ENCODE measurements at regions not wholly inside any gene's neighbourhood (a gene's known extent, or its start where the extent isn't known, plus 50 kb on each side); places are given as distances from the start of the nearest gene placed in this dataset.

DNA sequence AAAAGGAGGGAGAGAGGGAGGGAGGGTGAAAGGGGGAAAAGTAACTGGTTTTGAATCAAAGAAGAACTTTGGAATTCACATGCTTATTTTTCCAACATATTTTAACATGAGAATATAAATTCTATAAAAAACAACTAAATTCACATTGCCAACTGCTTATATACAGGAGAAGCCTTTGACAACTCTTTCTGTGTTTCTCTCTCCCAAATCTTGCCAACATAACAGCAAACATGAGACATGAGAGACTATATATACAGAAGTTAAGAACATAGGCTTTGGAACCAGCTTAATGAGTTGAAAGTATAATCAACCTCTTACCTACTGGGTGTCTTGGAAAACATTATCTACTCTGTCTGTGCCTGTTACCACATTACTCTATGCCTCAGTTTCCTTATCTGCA, 493.3 kb downstream of the RFC3 start:
- no peaks in the 10 kb centered on the region for H3K36me3 Mint-ChIP-seq
- H2AFZ ChIP-seq (ENCODE audit: insufficient read depth, low read depth, low read length, poor library complexity, severe bottlenecking) = no peak overlapping the region
- H3K27me3 Mint-ChIP-seq (ENCODE audit: low read depth in 3 of 3) = peaks cover 0 to 1% (median 0%) of the 10 kb centered on the region in 3 donors
- no peak overlapping the region for H3K27ac ChIP-seq (ENCODE audit: low read depth in 1 of 2, low read length in 2 of 2)
- H3K4me3 Mint-ChIP-seq = no peak overlapping the region
- no peaks in the 10 kb centered on the region for H3K36me3 ChIP-seq (replicated peaks in 1 of 2; ENCODE audit: control insufficient read depth in 1 of 2, insufficient read depth in 2 of 2, low read length in 2 of 2)
- H3K79me2 ChIP-seq (ENCODE audit: insufficient read depth, low read length) = no peaks in the 10 kb centered on the region
- H3K9me3 Mint-ChIP-seq = peaks cover 0 to 9% (median 3%) of the 10 kb centered on the region in 7 donors
- H4K20me1 ChIP-seq (ENCODE audit: insufficient read depth, low read length) = no peaks in the 10 kb centered on the region
- H3K4me3 ChIP-seq (replicated peaks in 1 of 3; ENCODE audit: low read depth in 2 of 3, low read length in 3 of 3) = no peak overlapping the region
- no peaks in the 10 kb centered on the region for H3K27me3 ChIP-seq (ENCODE audit: control insufficient read depth in 2 of 2, insufficient read depth in 2 of 2, low read length in 2 of 2)
- no peaks in the 10 kb centered on the region for H3K4me1 ChIP-seq (ENCODE audit: control insufficient read depth in 1 of 2, insufficient read depth in 2 of 2, low read length in 2 of 2)
- no peak overlapping the region for H3K9ac ChIP-seq (ENCODE audit: insufficient read depth, low read length, poor library complexity, severe bottlenecking)
- intact Hi-C loops (cut with micrococcal nuclease) = no loop called here
- TF ChIP-seq, protein P1, sequence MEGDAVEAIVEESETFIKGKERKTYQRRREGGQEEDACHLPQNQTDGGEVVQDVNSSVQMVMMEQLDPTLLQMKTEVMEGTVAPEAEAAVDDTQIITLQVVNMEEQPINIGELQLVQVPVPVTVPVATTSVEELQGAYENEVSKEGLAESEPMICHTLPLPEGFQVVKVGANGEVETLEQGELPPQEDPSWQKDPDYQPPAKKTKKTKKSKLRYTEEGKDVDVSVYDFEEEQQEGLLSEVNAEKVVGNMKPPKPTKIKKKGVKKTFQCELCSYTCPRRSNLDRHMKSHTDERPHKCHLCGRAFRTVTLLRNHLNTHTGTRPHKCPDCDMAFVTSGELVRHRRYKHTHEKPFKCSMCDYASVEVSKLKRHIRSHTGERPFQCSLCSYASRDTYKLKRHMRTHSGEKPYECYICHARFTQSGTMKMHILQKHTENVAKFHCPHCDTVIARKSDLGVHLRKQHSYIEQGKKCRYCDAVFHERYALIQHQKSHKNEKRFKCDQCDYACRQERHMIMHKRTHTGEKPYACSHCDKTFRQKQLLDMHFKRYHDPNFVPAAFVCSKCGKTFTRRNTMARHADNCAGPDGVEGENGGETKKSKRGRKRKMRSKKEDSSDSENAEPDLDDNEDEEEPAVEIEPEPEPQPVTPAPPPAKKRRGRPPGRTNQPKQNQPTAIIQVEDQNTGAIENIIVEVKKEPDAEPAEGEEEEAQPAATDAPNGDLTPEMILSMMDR (IDR thresholded peaks at IDR 0.05) = no peak
- H3K9me3 ChIP-seq (replicated peaks in 1 of 2; ENCODE audit: control insufficient read depth in 1 of 2, insufficient read depth in 1 of 2, low read length in 2 of 2) = no peaks in the 10 kb centered on the region
- no peaks in the 10 kb centered on the region for H3K4me1 Mint-ChIP-seq
- no peak overlapping the region for H3K4me2 ChIP-seq (replicated peaks; ENCODE audit: extremely low read depth, low read length, poor library complexity, severe bottlenecking)
- DNase-seq = no peak
- no peak overlapping the region for H3K27ac Mint-ChIP-seq

DNA sequence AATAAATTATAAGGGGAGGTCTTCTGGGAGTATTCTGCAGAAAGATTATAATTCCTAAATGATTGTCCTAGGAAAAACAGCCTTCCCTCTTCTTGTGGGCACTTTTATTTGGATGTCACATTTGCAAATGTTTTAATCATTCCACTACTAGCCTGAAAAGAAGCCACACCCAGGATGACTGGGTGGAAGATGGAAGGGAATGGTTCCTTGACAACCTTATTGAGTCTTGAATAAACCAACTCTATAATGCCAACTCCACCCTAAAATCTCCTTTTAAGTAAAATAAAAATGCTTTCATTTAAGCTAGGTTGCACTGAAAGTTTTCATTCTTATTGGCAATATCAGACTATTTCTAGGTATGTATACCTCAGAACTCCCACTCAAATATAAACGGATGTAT, 494.6 kb downstream of the RFC3 start:
- Mint-ChIP-seq H3K36me3 (no peaks in the 10 kb centered on the region), H3K4me3 (no peak overlapping the region), H3K4me1 (no peaks in the 10 kb centered on the region), H3K27me3 (ENCODE audit: low read depth in 3 of 3) (no peaks in the 10 kb centered on the region), H3K27ac (no peak overlapping the region), H3K9me3 (peaks cover 0 to 9% (median 3%) of the 10 kb centered on the region in 7 donors)
- Histone ChIP-seq H3K4me1 (ENCODE audit: control insufficient read depth in 1 of 2, insufficient read depth in 2 of 2, low read length in 2 of 2) (no peaks in the 10 kb centered on the region), H3K4me3 (replicated peaks in 1 of 3; ENCODE audit: low read depth in 2 of 3, low read length in 3 of 3) (no peak overlapping the region), H3K36me3 (replicated peaks in 1 of 2; ENCODE audit: control insufficient read depth in 1 of 2, insufficient read depth in 2 of 2, low read length in 2 of 2) (no peaks in the 10 kb centered on the region), H3K9me3 (replicated peaks in 1 of 2; ENCODE audit: control insufficient read depth in 1 of 2, insufficient read depth in 1 of 2, low read length in 2 of 2) (no peaks in the 10 kb centered on the region), H4K20me1 (ENCODE audit: insufficient read depth, low read length) (no peaks in the 10 kb centered on the region), H3K27ac (ENCODE audit: low read depth in 1 of 2, low read length in 2 of 2) (no peak overlapping the region), H3K9ac (ENCODE audit: insufficient read depth, low read length, poor library complexity, severe bottlenecking) (no peak overlapping the region), H3K79me2 (ENCODE audit: insufficient read depth, low read length) (no peaks in the 10 kb centered on the region), H3K4me2 (replicated peaks; ENCODE audit: extremely low read depth, low read length, poor library complexity, severe bottlenecking) (no peak overlapping the region), H2AFZ (ENCODE audit: insufficient read depth, low read depth, low read length, poor library complexity, severe bottlenecking) (no peak overlapping the region), H3K27me3 (ENCODE audit: control insufficient read depth in 2 of 2, insufficient read depth in 2 of 2, low read length in 2 of 2) (no peaks in the 10 kb centered on the region)
- intact Hi-C loops (cut with micrococcal nuclease) = no loop called here
- WGBS (ENCODE audit: insufficient coverage) = no CpG with 5 or more reads among the region's 1 CpG
- no peak for DNase-seq
- TF ChIP-seq, protein P1 (IDR thresholded peaks at IDR 0.05) = no peak
